Astrocyte of the cerebellum (primary cell): ENCODE measurements at regions not wholly inside any gene's neighbourhood (a gene's known extent, or its start where the extent isn't known, plus 50 kb on each side); places are given as distances from the start of the nearest gene placed in this dataset.

Experiments used
- DNase-seq: peaks from one replicate; pipeline ENCODE4 v3.0.0-alpha.2; 2011; ENCODE audit warnings: low read depth
- H3K4me3 ChIP-seq: 2 replicates; pipeline ENCODE4 v1.5.1; 2011; ENCODE audit warnings: mild to moderate bottlenecking, low read depth, low read length, moderate library complexity
- CTCF ChIP-seq: IDR thresholded peaks from 2 replicates; pipeline ENCODE4 v1.5.1; 2012; ENCODE audit warnings: low read length, low read depth, moderate library complexity, mild to moderate bottlenecking; ENCODE audit errors: missing control alignments
- in situ Hi-C: cut with HindIII; loops from 2 replicates; pipeline ENCODE4 v1.10.0; 2017; ENCODE audit warnings: low sequenced_read_pairs

- H3K4me3 ChIP-seq: no peak overlapping the region
- in situ Hi-C loops: no loop called here
- DNase-seq: no peak
- TF ChIP-seq CTCF: no peak
Measured at GRCh38 chr20:20772497-20773085, 60.1 kb upstream of the RALGAPA2 start.

GRCh38 chr20:20768202-20768815, 55.9 kb upstream of the RALGAPA2 start:
- no peak for TF ChIP-seq CTCF
- in situ Hi-C loops: no loop called here
- H3K4me3 ChIP-seq: no peak overlapping the region
- DNase-seq: no peak

- in situ Hi-C loops: no loop called here
- no peak for DNase-seq
- TF ChIP-seq CTCF: no peak
- H3K4me3 ChIP-seq: no peak overlapping the region
Measured at GRCh38 chr20:20765696-20766365, 53.4 kb upstream of the RALGAPA2 start.

GRCh38 chr20:20763650-20764049, 51.2 kb upstream of the RALGAPA2 start:
- no peak for DNase-seq
- TF ChIP-seq CTCF: no peak
- no peak overlapping the region for H3K4me3 ChIP-seq
- in situ Hi-C loops: no loop called here
